Pancreas (tissue), 10 donors: ENCODE measurements at regions not wholly inside any gene's neighbourhood (a gene's known extent, or its start where the extent isn't known, plus 50 kb on each side); places are given as distances from the start of the nearest gene placed in this dataset.

Experiments
- ATAC-seq, 4 donors: fragments of 200-7000 bp; cut with Tn5 transposase; one replicate each; pipeline versions ENCODE4 v1.8.0 to v1.9.1; 2020; ENCODE audit warnings: mild to moderate bottlenecking in 4 of 4, moderate library complexity in 4 of 4
- DNase-seq, 6 donors: peaks; one replicate each; pipeline ENCODE4 v3.0.0-alpha.2; 2020
- FAIRE-seq: peaks from 2 replicates; lab custom pipeline; 2012; peaks lifted over from hg19 to GRCh38; lab: Jason Lieb, UNC
- H3K27ac ChIP-seq, 4 donors: fragments of 200-600 bp; sonication (generic); 1 replicate in 3 of 4; 2 replicates in 1 of 4; pipeline versions ENCODE4 v1.5.0 to v1.8.0; 2020
- H3K27me3 ChIP-seq, 4 donors: fragments of 200-600 bp; one replicate each; pipeline ENCODE4 v1.8.0; 2021
- H3K36me3 ChIP-seq, 3 donors: fragments of 200-600 bp; sonication (generic) in 1 of 3; one replicate each; pipeline versions ENCODE4 v1.5.0 to v1.8.0; 2020 to 2021
- H3K4me1 ChIP-seq, 3 donors: fragments of 200-600 bp; one replicate each; pipeline ENCODE4 v1.8.0; 2021
- H3K4me3 ChIP-seq, 4 donors: fragments of 200-600 bp; sonication (generic) in 2 of 4; one replicate each; pipeline versions ENCODE4 v1.5.0 to v1.8.0; 2020 to 2021
- H3K9me3 ChIP-seq, 4 donors: fragments of 200-600 bp; one replicate each; pipeline ENCODE4 v1.8.0; 2021
- WGBS, 2 donors: extraction: QIAGEN DNeasy Blood & Tissue Kit; methylation state at CpG; one replicate each; pipeline ENCODE4 v1.1.7; 2013; 5-methylcytosine and 5-hydroxymethylcytosine counted together
- intact Hi-C, 3 donors: fragments of 100-400 bp; cut with DNase I; formaldehyde crosslinking; loops; one replicate each; pipeline versions ENCODE4 v1.11.1 to v1.14.2; 2022
- TF ChIP-seq, protein P1 (sequence below), 4 donors: fragments of 200-600 bp; sonication (generic) in 3 of 4; IDR thresholded peaks; one replicate each; pipeline versions ENCODE4 v1.5.0 to v1.8.0; 2021; ENCODE audit warnings: antibody characterized with exemption in 4 of 4
- donor health status: healthy with polysubstance abuse.
- donor health status: DM: no; HTN: no; CAD: no; lungs with moderate emphysema.
- donor health status: DM: no; HTN: no; CAD: no.
- donor health status: control.
- donor health status: control.
- donor health status: Bipolar disorder and iron deficiency.
- donor health status: DM: yes; HTN: yes; CAD: no.
- donor health status: DM: no; HTN: no; CAD: no.
- donor health status: DM: no; HTN: no; CAD: no.
- donor health status: DM: yes; HTN: yes; CAD: no.

DNA sequence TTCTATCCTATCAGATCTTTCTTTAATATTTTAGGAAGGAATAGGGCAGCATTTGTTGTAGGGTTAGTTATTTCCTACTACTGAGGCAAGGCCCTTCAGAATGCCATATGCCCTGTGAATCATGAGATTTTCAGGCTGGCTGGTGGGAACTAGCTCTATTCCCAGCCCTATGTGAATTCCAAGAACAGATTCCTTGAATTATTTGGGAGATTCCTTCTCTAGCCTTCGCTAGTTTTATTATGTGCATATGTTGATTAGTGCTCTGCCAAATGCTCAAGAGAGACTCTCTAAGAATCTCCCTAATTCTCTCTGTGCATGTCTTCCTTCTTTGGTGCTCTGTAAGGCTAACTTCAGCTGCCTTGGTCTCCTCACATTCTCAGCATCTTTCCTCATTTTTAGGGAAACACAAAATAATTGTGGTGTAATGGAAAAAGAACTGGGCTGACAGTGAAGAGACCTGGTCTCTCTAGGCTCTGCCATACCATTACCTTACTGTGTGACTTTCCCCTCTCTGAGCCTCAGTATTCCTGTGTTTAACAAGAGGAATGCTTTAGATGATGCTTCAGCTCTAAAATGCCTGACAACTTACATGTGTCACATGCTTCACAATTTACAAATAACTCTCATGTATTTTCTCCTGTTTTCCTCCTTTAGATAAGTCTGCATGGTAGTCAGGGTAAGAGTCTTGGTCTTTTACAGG is 79.7 kb downstream of the VMA21 start:
- no peak for DNase-seq
- no peak overlapping the region for H3K4me3 ChIP-seq
- no peak overlapping the region for H3K27ac ChIP-seq
- H3K9me3 ChIP-seq, result no peaks in the 10 kb centered on the region
- no peaks in the 10 kb centered on the region for H3K36me3 ChIP-seq
- intact Hi-C loops, result no loop called here
- no peak for FAIRE-seq
- TF ChIP-seq, protein P1, sequence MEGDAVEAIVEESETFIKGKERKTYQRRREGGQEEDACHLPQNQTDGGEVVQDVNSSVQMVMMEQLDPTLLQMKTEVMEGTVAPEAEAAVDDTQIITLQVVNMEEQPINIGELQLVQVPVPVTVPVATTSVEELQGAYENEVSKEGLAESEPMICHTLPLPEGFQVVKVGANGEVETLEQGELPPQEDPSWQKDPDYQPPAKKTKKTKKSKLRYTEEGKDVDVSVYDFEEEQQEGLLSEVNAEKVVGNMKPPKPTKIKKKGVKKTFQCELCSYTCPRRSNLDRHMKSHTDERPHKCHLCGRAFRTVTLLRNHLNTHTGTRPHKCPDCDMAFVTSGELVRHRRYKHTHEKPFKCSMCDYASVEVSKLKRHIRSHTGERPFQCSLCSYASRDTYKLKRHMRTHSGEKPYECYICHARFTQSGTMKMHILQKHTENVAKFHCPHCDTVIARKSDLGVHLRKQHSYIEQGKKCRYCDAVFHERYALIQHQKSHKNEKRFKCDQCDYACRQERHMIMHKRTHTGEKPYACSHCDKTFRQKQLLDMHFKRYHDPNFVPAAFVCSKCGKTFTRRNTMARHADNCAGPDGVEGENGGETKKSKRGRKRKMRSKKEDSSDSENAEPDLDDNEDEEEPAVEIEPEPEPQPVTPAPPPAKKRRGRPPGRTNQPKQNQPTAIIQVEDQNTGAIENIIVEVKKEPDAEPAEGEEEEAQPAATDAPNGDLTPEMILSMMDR (IDR thresholded peaks at IDR 0.05), result no peak
- no peak for ATAC-seq
- peaks cover 0 to 8% (median 0%) of the 10 kb centered on the region in 4 donors for H3K27me3 ChIP-seq
- no peaks in the 10 kb centered on the region for H3K4me1 ChIP-seq
- WGBS, 2 donors, result 36 to 65% methylated on average over 1 of the region's 1 CpG

DNA sequence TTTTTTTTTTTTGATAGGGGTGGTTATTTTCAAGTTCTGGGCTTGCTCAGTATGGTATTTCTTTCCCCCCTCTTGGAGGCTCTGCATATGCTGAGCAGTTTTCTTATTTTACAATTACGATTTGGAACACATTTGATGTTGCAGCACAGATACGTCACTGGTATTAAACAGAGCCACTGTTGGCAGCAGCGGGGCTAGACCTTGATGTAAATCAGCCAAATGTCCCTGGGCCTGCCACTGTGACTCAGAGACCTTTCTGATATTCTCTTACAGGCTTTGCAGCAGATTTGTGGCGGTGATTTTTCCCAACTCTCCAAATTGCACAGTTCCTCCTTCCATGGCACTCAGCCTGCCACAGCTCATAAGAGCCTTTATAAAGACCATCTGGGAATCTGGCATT is 81.1 kb downstream of the VMA21 start:
- intact Hi-C loops, result no loop called here
- DNase-seq (no peak), FAIRE-seq (no peak), ATAC-seq (no peak)
- Histone ChIP-seq H3K36me3 (no peaks in the 10 kb centered on the region), H3K27ac (no peak overlapping the region), H3K27me3 (peaks cover 0 to 8% (median 0%) of the 10 kb centered on the region in 4 donors), H3K4me3 (no peak overlapping the region), H3K9me3 (no peaks in the 10 kb centered on the region), H3K4me1 (no peaks in the 10 kb centered on the region)
- 66 to 77% methylated on average over 4 of the region's 4 CpGs for WGBS, 2 donors
- TF ChIP-seq, protein P1 (IDR thresholded peaks at IDR 0.05), result no peak

DNA sequence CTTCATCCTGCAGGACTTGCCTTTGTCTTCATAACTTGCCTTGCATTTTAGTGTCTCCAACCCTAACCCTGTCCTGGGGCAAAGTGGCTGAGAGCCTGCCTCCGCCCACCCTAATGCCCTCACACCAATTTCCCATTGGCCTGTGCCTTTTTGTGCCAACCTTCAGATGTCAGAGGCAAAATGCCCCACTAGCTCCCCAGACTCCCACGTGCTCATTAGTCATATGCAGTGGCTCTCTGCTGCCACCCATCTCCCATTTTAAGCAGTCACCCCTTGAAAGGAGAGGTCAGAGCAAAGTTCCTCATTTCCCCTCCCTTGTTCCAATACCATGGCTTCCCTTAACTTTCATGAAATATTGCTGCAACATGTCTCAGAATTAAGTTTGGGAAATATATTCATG is 74.8 kb upstream of the PASD1 start:
- WGBS, 2 donors, result 46 to 48% methylated on average over 2 of the region's 2 CpGs
- Histone ChIP-seq H3K4me1 (no peaks in the 10 kb centered on the region), H3K9me3 (no peaks in the 10 kb centered on the region), H3K4me3 (no peak overlapping the region), H3K27me3 (peaks cover 0 to 10% (median 0%) of the 10 kb centered on the region in 4 donors), H3K36me3 (no peaks in the 10 kb centered on the region), H3K27ac (no peak overlapping the region)
- ATAC-seq (peak in 2 of 4 donors; percentile 31 to 45), DNase-seq (no peak), FAIRE-seq (no peak)
- TF ChIP-seq, protein P1 (IDR thresholded peaks at IDR 0.05), result no peak
- intact Hi-C loops, result no loop called here

DNA sequence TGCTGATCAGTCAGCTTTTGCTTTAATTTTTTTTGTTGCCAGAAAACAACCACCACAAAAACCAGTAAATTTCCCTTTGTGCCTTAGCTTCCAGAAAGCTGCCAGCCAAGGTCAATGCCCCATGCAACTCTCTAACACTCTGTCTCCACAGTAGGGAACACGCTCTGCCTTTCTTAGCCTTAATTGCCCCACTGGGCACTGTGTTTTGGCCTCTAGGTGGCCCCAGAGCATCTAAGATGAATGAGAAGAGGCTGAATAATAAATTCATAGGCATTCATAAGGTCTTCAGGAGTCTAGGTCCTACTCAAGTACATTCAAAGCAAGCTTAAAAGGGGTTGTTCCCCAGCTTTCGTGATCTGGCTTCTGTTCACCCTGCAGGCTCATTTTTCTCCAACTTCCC is 57.7 kb upstream of the PASD1 start:
- Histone ChIP-seq H3K4me3 (no peak overlapping the region), H3K4me1 (no peaks in the 10 kb centered on the region), H3K36me3 (no peaks in the 10 kb centered on the region), H3K9me3 (no peaks in the 10 kb centered on the region), H3K27ac (no peak overlapping the region), H3K27me3 (peaks cover 0 to 11% (median 0%) of the 10 kb centered on the region in 4 donors)
- 42 to 57% methylated on average over 2 of the region's 2 CpGs for WGBS, 2 donors
- FAIRE-seq (no peak), DNase-seq (no peak), ATAC-seq (peak in 1 of 4 donors; percentile 25)
- intact Hi-C loops, result no loop called here
- TF ChIP-seq, protein P1 (IDR thresholded peaks at IDR 0.05), result peak in 1 of 4 donors; percentile 7

DNA sequence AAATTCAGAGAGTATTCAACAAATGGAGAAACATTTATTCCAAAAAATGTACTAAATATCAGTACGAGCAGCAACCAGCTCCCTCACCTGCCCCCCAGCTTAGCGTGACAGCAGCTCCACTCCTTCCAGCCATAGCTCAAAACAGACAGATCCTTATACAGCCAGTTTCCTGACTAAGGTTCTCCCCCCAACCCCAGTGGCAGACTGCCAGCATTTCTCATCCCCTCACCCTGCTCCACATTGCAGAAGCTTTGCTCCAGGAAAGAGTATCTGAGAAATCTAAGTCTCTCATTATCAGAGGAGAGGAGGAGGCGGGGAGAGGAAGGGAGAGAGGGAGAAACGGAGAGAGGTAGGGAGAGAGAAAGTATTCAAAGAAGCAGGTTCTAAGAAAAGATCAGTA is 53.3 kb upstream of the PASD1 start:
- intact Hi-C loops, result no loop called here
- TF ChIP-seq, protein P1 (IDR thresholded peaks at IDR 0.05), result no peak
- Histone ChIP-seq H3K4me1 (no peaks in the 10 kb centered on the region), H3K9me3 (no peaks in the 10 kb centered on the region), H3K4me3 (no peak overlapping the region), H3K27ac (no peak overlapping the region), H3K36me3 (no peaks in the 10 kb centered on the region), H3K27me3 (peaks cover 0 to 11% (median 0%) of the 10 kb centered on the region in 4 donors)
- WGBS, 2 donors, result 27 to 42% methylated on average over 4 of the region's 4 CpGs
- no peak for FAIRE-seq
- DNase-seq, result no peak
- no peak for ATAC-seq
